Pulmonary artery endothelial cell (primary cell): ENCODE measurements at regions not wholly inside any gene's neighbourhood (a gene's known extent, or its start where the extent isn't known, plus 50 kb on each side); places are given as distances from the start of the nearest gene placed in this dataset.

ENCODE experiments used
- DNase-seq: peaks from one replicate; pipeline ENCODE4 v3.0.0-alpha.2; 2011; ENCODE audit warnings: low read depth, low spot score

- DNase-seq = no peak
These were observed 182.3 kb upstream of the SOX9 start for GRCh38 chr17:71938340-71939010.

DNA sequence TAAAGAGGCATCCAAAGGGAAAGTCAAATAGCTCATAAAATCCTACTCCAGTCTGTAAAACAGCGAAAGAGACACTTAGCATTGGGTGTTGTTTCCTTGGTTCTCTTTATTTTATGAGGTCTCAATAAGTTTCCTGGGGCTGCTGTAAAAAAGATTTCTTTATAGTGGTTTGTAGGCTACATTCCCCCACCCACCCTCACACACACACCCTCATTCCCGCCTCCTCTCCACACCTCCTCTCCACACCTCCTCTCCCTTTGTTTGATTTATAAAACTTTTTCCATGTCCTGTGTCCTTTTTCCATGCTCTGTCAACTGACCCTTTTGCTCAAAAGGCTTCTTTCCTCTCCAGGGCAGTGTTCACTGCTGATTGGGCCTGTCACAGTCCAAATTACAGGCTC, 178.9 kb upstream of the SOX9 start:
- DNase-seq = no peak

DNA sequence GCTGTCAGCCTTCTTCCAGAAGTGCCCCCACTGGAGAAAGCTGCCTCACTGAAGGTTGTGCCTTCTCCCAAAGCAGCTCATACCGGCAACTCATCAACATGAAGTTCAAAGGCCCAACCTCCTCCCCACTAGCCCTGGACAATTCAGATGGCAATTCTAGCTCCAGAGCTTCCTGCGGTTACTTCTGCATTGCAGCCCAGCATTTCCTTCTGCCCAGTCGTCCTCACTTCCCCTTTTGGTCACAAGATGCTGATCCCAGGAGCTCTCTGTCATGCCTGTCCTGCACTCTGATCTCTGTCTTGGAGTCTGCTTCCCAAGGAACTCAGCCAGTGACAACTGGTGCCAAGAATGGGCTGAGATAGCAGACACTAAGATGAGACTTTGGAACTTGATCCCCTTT, 178.2 kb upstream of the SOX9 start:
- no peak for DNase-seq

DNA sequence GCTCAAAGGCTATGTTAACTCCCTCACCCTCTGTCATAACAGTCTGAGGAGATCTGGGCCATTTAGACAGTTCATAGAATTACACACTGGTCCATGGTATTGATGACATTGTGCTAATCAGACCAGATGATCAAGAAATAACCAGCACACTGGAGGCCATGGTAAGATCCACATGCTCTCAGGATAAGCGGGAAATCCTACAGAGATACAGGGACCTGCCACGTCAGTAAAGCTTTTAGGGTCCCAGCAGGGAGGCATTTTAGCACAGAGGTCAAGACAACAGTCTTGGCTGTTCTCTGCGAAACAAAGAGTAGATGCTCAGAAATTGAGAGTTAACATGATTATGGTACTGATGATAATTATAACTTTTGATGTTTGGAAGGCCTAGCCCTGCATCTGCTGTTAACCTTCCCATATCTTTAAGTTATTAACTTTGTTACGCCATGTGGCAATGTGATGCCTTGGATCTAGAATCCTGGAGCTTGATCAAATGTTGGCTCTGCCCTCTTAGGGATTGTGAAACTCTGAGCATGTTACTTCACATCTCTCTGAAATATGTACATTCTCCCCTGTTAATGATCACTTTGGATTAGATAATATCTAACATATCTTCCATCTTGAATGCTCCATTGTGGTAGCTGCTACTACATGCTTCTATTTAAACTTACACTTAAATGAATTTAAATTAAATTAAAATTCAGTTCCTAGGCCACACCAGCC, 172.0 kb upstream of the SOX9 start:
- DNase-seq = no peak

- DNase-seq = no peak
These were observed 161.7 kb upstream of the SOX9 start for GRCh38 chr17:71959154-71959553.

GRCh38 chr17:71963351-71963750, 157.5 kb upstream of the SOX9 start:
- DNase-seq = no peak

- DNase-seq = no peak
These were observed 157.0 kb upstream of the SOX9 start for GRCh38 chr17:71963791-71964190.

DNA sequence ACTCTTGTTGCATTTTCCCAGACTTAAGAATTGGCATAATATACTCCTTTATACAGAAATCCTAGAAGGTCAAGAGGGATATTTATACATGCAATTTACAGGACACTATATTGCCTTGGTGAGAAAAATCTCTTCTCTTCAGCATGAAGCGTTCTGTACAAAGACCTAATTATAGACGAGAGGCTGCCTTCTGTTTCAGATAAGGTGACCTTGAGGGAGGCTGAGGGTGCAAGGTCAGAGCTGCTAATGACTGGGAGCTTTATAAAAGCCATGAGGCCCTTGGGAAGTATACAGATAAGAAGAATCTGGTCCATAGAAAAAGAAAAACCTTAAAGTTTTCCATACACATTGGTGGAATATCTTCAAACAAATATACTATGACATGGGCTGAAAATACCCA, 156.3 kb upstream of the SOX9 start:
- DNase-seq = no peak

DNA sequence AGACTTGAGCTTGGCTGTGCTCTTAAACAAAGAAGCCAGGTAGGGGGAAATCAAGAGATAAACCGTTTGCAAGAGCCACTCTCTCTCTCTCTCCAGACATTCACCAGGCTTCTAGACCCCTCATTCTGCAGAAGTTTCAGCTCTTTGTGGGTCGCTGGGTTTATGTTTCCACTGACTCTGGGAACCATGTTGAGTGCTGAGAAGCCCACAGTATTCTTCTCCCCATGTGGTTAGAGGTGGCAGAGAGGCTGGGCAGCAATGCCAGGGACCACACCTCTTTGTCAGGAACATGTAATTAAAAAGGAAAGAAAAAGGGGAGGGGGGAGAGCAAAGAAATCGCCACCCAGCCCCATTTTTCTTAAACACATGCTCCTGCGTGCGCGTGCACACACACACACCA, 154.8 kb upstream of the SOX9 start:
- no peak for DNase-seq

DNA sequence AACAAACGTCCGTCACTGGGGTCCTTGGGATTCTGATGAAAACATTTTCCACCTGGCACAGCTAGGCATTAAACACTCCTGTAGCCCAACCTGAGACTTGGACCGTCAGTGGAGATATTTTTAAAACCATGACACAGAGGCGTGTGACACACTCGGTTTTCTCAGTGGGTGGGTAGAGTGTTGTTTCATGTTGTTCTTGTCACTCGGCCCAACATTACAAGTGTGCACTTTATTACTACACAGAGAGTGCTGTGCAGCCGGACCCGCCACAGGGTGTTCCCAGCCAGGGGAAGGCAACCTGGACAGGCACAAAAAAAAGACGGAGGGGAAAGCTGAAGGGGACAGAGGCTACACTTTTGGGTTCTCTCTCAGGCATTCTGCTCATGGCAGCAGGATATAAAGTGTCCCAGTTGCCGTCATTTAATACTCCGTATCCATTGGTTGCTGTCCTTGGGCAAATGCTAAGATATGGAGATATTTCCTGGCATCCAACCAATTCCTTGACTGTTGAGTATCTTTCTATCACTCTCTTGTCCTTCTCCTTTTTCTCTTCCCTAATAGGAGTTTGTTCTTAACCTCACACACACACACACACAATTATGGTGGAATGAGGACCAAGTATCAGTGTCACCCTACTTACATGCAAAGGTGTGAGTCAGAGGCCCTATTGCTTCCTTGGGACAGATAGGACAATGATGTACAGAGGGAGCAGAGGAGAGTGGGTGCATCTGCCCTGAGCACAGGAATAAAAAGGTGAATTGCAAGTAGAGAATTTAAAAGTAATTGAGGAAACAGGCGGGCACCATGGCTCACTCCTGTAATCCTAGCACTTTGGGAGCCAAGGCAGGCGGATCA, 154.1 kb upstream of the SOX9 start:
- no peak for DNase-seq

- no peak for DNase-seq
These were observed 151.3 kb upstream of the SOX9 start for GRCh38 chr17:71969500-71969899.

GRCh38 chr17:71970312-71970711, 150.5 kb upstream of the SOX9 start:
- no peak for DNase-seq

- DNase-seq = no peak
These were observed 146.8 kb upstream of the SOX9 start for GRCh38 chr17:71974051-71974450.

GRCh38 chr17:71975331-71975801, 145.5 kb upstream of the SOX9 start:
- DNase-seq = no peak

DNA sequence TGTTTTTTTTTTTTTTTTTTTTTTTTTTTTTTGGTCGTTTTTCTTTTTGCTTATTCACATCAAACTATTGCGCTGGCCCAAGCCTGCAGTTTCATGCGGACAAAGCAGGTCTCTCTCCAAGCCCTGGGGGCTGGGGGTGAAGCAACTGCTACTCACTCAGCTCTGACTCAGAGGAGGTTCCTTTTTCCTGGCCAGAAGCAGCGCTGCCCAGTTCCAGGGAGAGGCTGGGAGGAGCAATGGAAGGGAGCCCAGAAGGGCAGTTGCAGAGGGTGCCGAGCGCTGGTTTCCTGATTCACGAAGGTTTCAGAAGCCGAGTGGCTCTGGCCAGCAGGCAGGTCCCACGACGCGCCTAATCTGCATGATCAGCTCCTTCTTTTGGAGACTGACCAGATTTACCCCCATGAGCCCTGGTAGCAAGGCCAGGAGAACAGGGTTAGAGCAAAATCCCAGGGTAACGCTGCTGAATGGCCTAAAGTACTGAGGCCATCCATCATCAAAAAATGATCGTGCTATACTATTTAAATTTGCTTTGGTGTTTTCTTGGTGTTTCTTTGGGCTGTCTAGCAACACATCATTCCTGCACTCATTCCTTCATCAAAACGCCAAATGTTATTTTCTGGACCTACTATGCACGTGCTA, 144.7 kb upstream of the SOX9 start:
- DNase-seq = no peak

DNA sequence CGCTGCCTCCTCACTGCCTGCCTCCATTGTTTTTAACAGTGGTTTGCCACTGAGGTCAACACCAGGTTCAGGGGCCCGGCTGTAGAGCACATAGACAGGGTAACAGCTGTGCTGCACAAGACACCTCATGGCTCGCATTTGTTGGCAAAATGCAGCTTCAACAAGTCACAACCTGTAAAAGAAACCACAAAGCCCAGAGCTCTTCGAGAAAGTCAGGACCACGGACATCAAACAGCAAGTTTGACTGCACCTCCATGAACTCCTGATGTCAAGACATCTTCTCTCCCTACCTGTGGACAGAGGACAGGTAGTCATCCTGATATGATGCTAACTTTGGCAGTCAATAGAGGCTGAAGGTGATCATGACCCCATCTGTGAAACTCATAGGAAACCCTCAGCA, 142.4 kb upstream of the SOX9 start:
- DNase-seq = no peak

GRCh38 chr17:71980171-71980570, 140.6 kb upstream of the SOX9 start:
- no peak for DNase-seq

DNA sequence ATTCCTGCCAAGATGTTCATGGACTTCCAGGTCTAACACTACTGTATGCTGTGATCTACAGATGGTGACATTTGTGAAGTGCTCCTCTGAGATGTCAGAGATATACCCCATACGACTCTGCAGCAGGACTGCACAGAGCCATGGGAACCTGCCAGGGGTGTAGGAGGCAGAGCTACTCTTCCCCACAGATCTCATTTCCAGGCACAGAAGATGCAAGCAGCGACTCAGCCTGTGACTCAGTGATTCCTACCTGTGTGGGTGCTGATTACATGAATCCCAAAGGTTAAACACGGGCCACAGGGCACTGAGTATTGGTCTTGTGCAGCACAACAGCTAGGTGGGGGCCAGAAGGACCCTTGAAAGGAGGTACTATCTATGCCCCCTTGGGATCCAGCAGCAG, 137.0 kb upstream of the SOX9 start:
- no peak for DNase-seq

DNA sequence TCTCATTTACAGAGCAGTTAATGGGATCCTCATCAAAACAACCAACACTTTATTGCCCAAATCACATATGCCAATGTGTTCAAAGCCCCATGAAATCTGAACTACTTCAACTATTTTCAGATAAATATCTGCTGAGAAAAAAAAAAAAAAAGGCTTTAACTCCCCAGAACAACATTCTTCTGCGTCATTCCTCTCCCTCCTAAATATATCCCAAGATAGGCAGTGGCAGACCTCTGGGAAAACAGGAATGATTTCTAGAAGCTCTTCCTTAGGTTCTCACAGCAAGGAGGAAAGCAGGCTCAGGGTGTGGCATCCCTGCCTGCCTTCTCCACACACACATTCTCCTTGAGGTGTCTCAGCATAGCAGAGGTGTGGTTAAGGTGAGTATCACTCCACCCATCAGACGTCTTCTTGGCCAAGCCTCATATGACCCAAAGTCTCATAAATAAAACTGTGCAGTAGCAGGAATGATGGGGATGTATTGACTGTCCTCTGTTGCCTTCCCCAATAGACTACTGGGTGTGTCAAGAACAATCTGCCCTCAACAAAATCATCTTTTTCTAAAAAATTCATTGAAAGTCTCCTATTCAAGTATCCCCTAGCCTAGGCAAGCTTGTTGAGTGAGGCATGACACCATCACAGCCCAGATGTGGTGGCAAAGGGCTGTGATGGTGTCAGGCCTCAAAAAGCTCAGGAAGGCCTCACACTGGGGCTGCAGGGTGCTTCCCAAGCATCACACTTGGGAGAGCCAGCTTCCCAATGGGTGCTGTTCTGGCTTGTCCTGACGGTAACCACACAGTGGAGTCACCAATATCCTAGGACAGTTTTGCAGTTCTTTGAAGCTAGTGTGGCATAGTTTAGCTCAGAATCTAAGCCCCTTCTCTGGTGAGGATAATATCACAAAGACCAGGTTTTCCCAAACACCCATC, 135.4 kb upstream of the SOX9 start:
- DNase-seq = no peak

DNA sequence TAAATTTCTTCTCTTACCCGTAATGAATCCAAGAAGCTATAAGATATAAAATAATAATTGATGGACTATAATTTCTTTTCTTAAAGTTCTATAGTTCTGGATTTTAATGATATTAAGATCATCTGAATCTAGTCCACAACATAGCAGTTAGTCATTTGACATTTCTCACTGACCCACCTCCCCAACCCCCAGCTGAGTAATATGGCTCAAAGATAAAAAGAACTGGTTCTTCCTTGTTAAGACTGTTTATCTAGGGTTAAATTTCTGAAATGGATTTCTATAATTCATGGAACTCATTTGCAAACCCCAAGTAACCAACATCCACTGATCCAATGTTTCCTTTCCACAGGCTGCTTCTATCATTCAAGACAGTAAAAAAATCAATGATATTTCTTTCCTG, 133.9 kb upstream of the SOX9 start:
- DNase-seq = no peak

DNA sequence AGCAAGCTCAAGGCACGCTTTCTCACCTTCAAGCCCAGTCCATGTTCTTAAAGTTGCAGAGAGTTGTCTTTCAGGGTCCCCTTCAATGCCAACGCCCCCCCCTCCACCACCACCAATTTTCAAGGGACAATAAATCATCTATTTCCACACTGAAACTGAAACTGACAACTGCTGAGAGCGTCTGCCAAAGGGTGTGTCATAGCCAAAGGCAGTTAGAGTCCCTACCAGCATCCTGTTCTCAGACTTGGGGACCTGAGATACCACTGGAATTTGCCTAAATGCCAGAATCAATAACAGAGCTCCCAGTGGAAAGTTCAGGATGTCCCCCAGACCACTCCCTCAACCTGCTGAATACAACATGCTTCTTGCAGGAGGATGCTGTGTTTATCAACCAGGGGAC, 133.2 kb upstream of the SOX9 start:
- no peak for DNase-seq
